ENCODE measurements at regions not wholly inside any gene's neighbourhood (a gene's known extent, or its start where the extent isn't known, plus 50 kb on each side); places are given as distances from the start of the nearest gene placed in this dataset.

DNA sequence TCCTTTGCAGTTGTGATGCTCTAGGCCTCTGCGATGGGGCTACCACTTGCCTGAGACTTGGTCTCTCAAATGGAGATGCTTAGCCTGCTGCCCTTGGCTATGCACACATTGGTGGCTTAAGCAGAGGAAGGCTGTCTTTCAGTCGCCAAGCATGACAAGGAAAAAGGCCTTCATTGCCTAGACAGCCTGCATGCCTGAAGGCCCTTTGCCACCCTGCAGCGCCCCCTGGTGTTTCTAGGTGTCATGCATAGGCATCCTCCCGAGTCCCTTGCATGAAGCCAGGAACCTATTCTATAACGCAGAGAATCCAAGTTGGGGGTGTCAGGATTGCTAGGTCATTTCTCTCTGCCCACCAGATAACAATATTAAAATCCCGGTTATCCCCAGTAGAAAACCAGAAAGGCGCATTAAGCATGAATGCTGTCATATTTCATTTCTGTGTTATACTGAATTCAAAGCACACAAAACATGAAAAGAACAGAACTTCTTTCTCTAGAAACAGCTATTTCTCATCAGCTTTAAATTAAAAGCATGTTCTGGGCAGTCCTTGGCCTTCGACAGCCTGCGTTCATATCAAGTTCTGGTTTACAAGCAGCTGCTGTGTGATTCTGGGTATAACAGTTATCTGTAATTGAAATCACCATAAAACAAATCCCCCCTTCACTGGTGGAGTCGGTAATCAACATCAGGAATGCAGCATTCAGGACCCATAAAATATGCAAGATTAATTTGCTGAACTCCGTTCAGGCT, 59.7 kb upstream of the TRPC7 start:
- CTCF ChIA-PET, result interaction anchor here (1.3 to 1.6 kb wide), 2 partner anchors 67 to 150 kb away, joined by 3 to 5 read pairs; no protein-coding TSS in a partner anchor
- TF ChIP-seq ARNT (IDR thresholded peaks at IDR 0.05) (no peak), ELF4 (IDR thresholded peaks at IDR 0.05) (no peak), FOXK2 (IDR thresholded peaks at IDR 0.05) (no peak), L3MBTL2 (conservative IDR thresholded peaks at IDR 0.05) (no peak), SUZ12 (IDR thresholded peaks at IDR 0.05) (no peak), LEF1 (IDR thresholded peaks at IDR 0.05; ENCODE audit: borderline replicate concordance) (no peak), HDGF (IDR thresholded peaks at IDR 0.05; ENCODE audit: borderline replicate concordance) (no peak), ZNF384 (IDR thresholded peaks at IDR 0.05) (no peak), CTBP1 (IDR thresholded peaks at IDR 0.05; ENCODE audit: borderline replicate concordance) (no peak)
- TF ChIP-seq, protein P1, sequence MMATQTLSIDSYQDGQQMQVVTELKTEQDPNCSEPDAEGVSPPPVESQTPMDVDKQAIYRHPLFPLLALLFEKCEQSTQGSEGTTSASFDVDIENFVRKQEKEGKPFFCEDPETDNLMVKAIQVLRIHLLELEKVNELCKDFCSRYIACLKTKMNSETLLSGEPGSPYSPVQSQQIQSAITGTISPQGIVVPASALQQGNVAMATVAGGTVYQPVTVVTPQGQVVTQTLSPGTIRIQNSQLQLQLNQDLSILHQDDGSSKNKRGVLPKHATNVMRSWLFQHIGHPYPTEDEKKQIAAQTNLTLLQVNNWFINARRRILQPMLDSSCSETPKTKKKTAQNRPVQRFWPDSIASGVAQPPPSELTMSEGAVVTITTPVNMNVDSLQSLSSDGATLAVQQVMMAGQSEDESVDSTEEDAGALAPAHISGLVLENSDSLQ (IDR thresholded peaks at IDR 0.05), result no peak
- DNase-seq (ENCODE audit: extremely low spot score), result peak; percentile 85
- POLR2A ChIA-PET, result no interaction called here

DNA sequence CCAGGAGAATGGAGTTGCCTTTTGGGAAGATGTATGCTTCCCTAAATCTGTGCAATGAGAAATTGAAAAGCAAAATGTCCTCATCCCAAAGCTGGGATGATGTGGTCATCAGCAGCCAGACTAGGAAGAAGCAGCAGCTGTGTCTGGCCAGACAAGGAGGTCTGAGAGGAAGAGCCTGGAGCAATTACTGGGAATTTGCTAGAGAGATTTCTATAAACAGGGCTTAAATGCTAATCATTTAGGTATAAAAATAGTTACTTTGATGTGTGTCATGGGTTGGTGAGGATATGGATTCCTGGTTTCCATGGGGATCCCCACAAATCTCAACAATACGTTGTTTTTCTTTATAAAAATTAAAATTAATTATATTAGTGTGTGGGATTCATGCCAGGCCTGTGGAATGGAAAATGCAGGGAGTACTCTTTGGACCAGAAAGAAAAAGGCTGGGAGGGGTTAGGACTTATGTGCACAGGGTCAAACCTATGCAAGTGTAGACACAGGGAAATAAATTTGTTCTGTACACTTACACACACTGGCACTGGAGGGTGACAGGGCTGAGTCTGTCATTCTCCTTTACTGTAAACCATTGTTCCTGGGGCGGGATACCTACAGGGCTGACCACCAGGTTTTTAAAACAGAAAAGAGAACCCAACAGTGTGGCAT, 58.7 kb upstream of the TRPC7 start:
- no peak for TF ChIP-seq CTBP1 (IDR thresholded peaks at IDR 0.05; ENCODE audit: borderline replicate concordance)
- TF ChIP-seq ELF4 (IDR thresholded peaks at IDR 0.05), result no peak
- TF ChIP-seq FOXK2 (IDR thresholded peaks at IDR 0.05), result no peak
- no peak for TF ChIP-seq SP1 (IDR thresholded peaks at IDR 0.05)
- TF ChIP-seq FOXM1 (IDR thresholded peaks at IDR 0.05; ENCODE audit: borderline replicate concordance), result no peak
- TF ChIP-seq LEF1 (IDR thresholded peaks at IDR 0.05; ENCODE audit: borderline replicate concordance), result no peak
- TF ChIP-seq ZNF384 (IDR thresholded peaks at IDR 0.05), result no peak
- TF ChIP-seq L3MBTL2 (conservative IDR thresholded peaks at IDR 0.05), result no peak
- no peak for TF ChIP-seq SUZ12 (IDR thresholded peaks at IDR 0.05)
- no peak for TF ChIP-seq NFRKB (IDR thresholded peaks at IDR 0.05)
- no peak for TF ChIP-seq TARDBP (IDR thresholded peaks at IDR 0.05)
- no peak for DNase-seq (ENCODE audit: extremely low spot score)
- ChIA-PET POLR2A (no interaction called here), CTCF (interaction anchor here (1.5 to 2.2 kb wide), 2 partner anchors 59 to 175 kb away, joined by 5 to 7 read pairs; partner anchors contain the start of gene TRPC7)

DNA sequence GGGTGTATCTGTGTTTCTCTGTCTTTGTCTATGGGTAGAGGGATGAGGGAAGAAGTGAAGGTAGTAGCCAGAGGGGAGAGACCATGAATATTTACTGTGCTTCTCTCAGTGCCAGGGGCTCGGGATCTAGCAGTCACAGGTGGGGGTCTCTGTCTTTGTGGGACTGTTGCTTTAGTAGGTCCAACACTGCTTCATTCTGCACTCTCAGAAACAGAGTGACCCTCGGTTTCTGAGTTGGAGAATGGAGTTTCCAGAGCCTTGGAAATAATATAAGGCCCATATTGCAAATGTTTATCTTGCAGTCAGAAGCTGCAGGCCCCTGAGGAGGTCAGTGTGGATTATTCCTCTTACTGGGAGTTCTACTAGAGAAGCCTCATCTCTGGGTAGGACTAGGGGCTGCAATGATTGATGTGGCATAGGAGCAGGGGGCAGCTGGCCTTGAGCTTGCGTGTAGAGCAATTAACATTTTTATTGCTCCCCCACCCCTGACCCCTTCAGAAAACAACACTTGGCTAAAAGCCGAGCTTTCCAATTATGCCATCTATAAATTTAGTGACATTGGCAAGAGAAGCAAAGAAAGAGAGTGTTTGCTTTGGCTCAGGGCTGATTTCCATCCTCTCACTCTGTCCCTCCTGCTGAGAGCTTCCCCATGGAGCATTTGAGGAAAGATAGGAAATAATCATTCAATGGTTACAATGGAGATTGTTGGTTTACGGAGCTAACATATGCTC, 55.0 kb upstream of the TRPC7 start:
- CTCF ChIA-PET, result interaction anchor here (0.7 to 1.0 kb wide), 2 partner anchors 170 to 339 kb away, joined by 3 read pairs; no protein-coding TSS in a partner anchor
- TF ChIP-seq ARNT (IDR thresholded peaks at IDR 0.05) (peak; percentile 81), CTBP1 (IDR thresholded peaks at IDR 0.05; ENCODE audit: borderline replicate concordance) (peak; percentile 71; the same call in 1 of the 2 replicates), FOXA1 (IDR thresholded peaks at IDR 0.05) (no peak)
- TF ChIP-seq, protein P1 (IDR thresholded peaks at IDR 0.05), result peak; percentile 75
- POLR2A ChIA-PET, result no interaction called here
- peak; percentile 42 for DNase-seq (ENCODE audit: extremely low spot score)

DNA sequence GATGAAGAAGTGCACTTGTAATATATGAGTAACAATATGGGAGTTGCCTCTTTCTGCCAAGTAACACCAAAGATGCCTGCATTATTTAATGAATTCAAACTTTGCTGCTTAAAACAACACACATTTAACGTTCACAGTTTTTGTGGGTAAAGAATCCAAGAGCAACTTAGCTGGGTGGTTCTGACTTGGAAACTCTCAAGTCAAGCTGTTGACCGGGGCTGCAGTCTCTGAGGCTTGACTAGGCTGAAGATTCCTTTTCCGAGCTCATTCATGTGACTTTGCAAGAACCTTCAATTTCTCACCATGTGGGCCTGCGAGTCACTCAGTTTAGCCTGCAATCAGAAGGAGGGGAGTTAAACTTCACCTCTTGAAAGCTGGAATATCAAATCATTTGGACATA, 53.0 kb upstream of the TRPC7 start:
- CTCF ChIA-PET, result interaction anchor here (2.1 kb wide), 1 partner anchor 169 kb away, joined by 7 read pairs; no protein-coding TSS in a partner anchor
- DNase-seq (ENCODE audit: extremely low spot score), result no peak
- no peak for TF ChIP-seq FOXK2 (IDR thresholded peaks at IDR 0.05)
- no peak for TF ChIP-seq ELF4 (IDR thresholded peaks at IDR 0.05)
- no peak for TF ChIP-seq BHLHE40 (IDR thresholded peaks at IDR 0.05; ENCODE audit: borderline replicate concordance)
- no peak for TF ChIP-seq SUZ12 (IDR thresholded peaks at IDR 0.05)
- no peak for TF ChIP-seq ZNF384 (IDR thresholded peaks at IDR 0.05)
- no peak for TF ChIP-seq CTBP1 (IDR thresholded peaks at IDR 0.05; ENCODE audit: borderline replicate concordance)
- TF ChIP-seq ARNT (IDR thresholded peaks at IDR 0.05), result no peak
- no peak for TF ChIP-seq FOXM1 (IDR thresholded peaks at IDR 0.05; ENCODE audit: borderline replicate concordance)
- TF ChIP-seq, protein P1 (IDR thresholded peaks at IDR 0.05), result no peak
- no peak for TF ChIP-seq L3MBTL2 (conservative IDR thresholded peaks at IDR 0.05)
- TF ChIP-seq HDGF (IDR thresholded peaks at IDR 0.05; ENCODE audit: borderline replicate concordance), result no peak
- no peak for TF ChIP-seq NFRKB (IDR thresholded peaks at IDR 0.05)
- TF ChIP-seq TARDBP (IDR thresholded peaks at IDR 0.05), result no peak
- no peak for TF ChIP-seq LEF1 (IDR thresholded peaks at IDR 0.05; ENCODE audit: borderline replicate concordance)
- TF ChIP-seq FOXA1 (IDR thresholded peaks at IDR 0.05), result no peak
- no peak for TF ChIP-seq SP1 (IDR thresholded peaks at IDR 0.05)
- POLR2A ChIA-PET, result no interaction called here
